ENCODE measurements at regions not wholly inside any gene's neighbourhood (a gene's known extent, or its start where the extent isn't known, plus 50 kb on each side); places are given as distances from the start of the nearest gene placed in this dataset.
"Not testable (repeated sequence)": the region's sequence is repeated elsewhere in the genome, so short reads cannot be mapped to it uniquely, and the experiment has no call there.

DNA sequence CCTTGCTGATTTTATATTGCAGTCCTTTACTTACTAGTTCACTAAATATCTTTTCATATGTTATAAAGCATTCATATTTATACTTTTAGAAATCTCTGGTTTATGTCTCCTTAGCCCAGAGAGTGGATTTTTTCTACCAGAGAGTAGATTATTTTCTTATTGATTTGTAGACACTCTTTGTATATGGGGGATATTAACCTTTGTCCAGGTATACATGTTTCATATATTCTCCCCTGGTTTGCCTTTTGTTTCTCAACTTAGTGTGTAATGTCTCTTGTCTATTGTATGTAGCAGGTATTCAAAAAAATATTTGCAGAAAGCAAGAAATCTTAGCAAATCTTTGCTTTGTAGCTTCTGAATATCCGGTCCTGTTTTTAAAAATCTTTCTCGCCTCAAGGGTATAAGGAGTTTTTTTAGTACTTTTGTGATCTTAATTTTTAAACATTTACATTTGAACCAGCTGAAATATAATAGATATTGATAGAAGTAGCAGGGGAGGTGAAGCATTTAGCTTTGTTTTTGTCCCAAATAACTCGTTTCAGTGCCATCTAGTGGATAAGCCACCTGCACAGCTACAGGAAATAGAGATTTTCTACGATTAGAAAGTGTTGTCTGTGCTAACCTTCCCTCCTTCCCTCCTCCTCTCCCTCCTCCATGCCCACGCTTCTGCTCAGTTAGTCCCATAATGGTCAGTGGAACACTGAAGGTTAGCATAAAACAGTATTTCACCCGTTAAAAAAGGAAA, 97.0 kb downstream of the PHETA1 start:
- DNase-seq (ENCODE audit: low spot score) = no peak

DNA sequence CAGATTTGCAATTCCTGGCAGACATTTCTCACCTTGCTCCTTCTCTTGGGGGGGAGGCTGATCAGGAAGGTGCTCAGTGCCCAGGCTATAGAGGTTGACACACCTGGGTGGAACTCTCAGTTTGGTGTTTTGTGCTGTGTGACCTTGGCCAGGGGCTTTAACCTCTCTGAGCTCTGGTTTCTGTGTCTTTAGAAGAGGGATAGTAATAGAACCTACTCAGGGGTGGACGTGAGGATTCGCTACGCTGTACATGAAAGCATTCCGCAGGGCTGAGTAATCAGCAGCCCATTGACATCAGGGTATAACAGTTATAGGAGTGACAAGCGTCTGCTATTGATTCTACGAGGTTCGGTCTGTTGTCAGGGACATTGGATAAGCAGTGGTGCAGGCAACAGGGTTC, 98.1 kb downstream of the PHETA1 start:
- DNase-seq (ENCODE audit: low spot score) = no peak

DNA sequence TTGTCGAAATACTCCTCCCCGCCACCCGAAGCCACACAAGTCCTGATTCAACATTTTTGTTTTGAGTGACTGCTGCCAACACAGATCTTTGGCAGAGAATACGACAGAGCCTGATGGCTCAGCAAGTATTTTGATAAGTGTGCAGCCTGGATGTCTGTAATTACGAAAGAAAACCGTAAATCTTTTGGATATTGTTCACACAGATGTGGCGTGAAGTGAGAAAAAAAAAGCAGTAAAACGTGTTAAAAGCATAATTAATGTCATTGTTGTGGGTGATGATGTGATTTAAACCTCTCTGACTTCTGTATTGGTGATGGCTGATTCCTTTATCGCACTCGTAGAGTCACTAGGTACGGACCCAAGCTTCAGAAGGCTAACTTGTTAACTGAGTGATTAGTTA, 98.7 kb downstream of the PHETA1 start:
- DNase-seq (ENCODE audit: low spot score) = no peak

DNA sequence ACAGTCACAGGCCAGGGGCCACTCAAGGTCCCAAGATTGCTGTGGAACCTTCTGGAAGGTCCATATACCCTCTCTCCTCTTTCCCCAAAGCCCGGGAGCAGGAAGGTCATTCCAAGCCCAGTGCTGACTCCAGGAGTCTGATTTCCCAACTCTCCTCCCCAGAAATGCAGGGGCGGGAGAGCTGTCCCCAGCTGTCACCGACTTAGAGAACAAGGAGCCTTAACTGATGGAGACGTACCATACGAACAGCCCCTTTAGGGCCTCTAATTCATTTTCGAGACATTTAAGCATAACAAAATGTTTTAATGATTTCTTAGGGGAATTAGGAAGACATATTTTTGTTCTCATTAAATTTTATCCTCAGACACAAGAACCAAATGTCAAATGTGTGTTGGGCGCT, 99.2 kb downstream of the PHETA1 start:
- no peak for DNase-seq (ENCODE audit: low spot score)

DNA sequence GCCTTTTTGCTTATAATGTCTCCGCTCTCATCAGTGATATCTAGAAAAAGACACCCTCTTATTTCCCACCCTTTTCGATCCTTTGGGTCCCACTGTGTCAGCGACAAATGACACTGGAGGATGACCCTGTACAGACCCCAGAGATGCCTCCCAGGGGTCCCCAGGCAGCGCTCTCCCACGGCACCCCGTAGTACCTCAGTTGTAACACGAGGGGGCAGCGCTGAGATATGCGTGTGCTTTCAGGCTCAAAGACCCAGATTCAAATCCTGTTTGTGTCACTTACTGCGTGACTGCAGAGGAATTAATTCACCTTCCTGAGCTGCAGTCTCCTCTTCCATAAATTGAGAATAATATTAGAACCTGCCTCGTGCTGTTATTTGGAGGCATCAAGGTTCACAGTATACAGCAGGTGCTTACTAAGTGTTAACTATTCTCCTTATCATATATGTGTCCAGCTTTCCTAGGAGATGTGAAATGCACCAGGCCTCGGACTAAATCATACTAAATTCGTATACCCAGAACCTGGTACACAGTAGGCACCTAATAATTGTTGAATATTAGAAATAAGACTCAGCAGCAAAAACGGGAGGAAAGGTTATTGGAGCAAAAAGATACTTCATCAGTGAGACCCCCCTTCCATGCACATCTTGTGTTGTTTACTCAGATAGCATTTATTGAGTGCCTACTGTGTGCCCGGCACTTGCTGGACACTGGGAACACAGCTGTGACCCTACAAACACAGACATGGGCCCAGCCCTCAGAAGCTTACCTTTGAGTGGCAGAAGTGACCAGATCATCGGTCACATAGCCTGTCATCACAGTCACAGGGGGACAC, 99.9 kb downstream of the PHETA1 start:
- no peak for DNase-seq (ENCODE audit: low spot score)

DNA sequence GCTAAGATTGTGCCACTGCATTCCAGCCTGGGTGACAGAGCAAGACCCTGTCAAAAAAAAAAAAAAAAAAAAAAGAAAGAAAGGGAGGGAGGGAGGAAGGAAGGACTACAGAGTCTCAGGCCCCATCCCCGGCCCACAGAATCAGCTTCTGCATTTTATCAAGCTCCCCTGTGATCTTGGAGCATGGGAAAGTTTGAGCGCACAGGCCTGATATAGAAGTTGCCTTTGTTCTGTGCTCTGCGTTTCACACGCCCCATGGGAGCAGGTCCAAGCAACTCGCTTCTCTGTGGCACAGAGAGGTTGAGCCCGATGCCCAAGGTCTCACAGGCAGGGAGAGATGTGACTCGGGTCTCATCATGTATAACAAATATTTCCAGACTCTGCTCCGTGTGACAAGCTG, 101.8 kb downstream of the PHETA1 start:
- DNase-seq (ENCODE audit: low spot score) = no peak

DNA sequence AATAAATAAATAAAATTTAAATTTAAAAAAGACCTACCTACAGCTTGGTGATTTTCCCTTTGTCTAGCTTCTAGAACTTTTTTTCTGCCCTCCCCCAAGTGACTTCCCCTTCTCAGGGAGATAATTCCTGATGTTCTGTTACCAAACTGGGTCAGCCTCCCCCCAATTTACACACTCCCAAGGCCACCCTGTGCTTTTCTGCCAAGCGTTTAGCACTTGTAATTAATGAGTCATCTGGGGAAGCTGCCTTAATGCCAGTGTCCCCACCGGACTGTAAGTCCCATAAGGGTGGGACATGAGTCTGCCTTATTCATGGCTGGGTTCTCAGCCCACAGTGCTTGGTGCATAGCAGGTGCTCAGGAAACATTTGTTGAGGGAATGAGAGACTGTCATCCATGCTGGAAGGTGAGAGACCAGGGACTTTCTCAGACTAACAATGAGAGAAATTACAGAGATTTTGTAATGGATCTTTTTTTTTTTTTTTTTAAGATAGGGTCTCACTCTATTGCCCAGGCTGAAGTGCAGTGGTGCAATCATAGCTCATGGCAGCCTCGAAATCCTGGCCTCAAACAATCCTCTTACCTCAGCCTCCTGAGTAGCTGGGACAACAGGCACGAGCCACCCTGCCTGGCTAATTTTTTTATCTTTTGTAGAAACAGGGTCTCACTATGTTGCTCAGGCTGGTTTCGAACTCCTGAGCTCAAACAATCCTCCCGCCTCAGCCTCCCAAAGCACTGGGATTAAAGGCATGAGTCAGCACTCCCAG, 106.8 kb downstream of the PHETA1 start:
- no peak for DNase-seq (ENCODE audit: low spot score)

DNA sequence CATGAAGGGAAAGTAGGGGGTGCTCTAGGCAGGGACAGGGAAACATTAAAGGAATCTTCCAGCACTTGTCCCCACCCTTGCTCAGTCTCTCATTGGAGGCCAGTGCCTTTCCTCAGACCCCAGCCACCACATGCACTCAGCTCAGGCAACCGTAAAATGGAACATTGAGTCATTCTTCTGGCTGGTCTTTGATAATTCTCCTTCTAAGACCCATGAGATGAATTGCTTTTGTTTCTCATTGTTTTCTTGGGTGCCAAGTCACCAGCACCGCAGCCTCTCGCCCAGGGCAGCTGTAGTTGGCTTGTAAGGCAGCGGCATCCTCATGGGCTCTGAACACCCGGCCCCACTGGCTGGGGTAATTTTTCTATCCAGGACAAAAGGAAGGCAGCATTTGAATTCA, 108.2 kb downstream of the PHETA1 start:
- DNase-seq (ENCODE audit: low spot score) = no peak

DNA sequence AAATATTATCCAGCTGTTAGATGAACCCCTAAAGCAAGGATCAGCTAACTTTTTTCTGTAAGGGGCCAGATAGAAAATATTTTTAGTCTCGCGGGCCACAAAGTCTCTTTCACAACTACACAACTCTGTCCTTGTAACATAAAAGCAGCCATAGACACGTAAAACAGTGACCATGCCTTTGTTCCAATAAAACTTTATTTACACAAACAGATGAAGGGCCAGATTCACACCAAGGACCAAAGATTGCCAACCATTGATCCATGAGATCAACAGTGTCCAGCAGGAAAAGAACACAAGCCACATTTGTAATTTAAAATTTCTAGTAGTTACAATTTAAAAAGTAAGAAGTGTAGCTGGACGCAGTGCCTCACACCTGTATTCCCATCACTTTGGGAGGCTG, 109.7 kb downstream of the PHETA1 start:
- no peak for DNase-seq (ENCODE audit: low spot score)

DNA sequence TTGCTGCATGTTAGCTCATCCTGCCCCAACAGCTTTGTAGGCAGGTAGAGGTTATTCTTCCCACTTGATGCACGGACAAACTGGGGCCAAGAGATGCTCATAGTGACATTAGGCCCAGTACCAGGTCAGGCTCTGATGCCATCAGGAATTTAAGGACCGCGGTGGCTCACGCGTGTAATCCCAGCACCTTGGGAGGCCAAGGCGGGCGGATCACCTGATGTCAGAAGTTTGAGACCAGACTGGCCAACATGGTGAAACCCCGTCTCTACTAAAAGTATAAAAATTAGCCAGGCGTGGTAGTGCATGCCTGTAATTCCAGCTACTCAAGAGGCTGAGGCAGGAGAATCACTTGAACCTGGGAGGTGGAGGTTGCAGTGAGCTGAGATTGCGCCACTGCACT, 110.8 kb downstream of the PHETA1 start:
- DNase-seq (ENCODE audit: low spot score) = not testable (repeated sequence)

DNA sequence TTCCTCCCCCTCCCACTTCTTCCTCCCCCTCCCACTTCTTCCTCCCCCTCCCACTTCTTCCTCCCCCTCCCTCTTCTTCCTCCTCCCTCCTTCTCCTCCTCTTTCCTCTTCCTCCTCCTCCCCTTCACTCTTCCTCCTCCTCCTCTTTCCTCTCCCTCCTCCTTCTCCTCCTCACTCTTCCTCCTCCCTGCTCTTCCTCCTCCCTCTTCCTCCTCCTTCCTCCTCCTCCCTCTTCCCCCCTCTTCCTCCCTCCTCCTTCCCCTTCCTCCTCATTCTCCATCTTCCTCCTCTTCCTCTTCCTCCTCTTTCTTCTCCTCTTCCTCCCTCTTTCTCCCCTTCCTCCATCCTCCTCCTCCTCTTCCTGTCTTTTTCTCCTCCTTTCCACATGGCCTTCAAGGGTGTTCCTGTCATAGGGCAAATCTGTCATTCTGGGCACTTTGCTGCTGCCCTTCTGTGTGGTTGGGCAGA, 111.4 kb downstream of the PHETA1 start:
- no peak for DNase-seq (ENCODE audit: low spot score)

DNA sequence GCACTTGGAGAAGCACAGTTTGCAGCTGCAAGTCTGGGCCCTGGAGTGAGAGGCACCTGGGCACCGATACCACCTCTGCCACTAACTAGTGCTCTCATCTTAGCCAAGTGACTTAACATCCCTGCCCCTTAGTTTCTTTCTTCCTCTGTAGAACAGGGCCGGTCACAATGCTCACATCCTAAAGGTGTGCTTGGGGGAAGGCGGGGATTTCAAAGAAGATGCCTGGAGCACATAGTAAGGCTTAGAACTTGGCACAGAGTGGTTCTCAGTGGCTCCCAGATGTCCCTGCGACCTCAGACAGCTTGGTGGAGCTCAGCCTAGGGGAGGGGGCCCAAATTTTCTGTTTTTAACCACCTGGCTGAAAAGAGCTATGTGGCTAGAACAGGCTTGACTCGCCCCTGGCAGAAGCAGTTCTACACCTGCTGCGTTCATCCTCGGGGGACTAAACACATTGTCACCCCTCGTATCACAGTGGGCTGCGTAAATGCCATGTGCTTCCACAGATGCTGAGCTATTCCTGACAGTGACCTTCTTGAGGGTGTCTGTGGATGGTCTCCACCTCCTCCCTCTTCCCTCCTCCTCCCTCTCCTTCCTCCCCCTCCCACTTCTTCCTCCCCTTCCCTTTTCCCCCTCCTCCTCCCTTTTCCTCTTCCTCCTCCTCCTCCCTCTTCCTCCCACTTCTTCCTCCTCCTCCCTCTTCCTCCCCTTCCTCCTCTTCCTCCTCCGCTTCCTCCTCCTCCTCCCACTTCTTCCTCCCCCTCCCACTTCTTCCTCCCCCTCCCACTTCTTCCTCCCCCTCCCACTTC, 112.1 kb downstream of the PHETA1 start:
- DNase-seq (ENCODE audit: low spot score) = no peak

DNA sequence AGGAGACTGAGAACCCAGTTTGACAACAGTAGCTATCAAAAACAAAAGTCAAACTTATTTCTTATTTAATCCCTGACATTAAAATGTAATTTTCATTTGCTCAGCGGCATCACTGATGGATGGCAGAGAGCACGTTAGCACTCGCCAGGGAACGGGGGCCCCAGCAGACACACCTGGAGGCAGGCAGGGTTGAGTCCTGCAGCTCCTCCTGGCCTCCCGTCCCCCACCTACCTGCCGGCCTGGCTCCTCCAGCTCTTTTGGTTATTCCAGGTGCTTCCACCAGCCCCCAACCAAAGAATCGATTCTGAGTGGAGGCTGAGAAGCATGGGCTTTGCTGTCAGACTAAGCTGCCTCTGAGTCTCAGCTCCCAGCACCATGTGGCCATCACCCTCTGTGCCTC, 113.6 kb downstream of the PHETA1 start:
- no peak for DNase-seq (ENCODE audit: low spot score)

DNA sequence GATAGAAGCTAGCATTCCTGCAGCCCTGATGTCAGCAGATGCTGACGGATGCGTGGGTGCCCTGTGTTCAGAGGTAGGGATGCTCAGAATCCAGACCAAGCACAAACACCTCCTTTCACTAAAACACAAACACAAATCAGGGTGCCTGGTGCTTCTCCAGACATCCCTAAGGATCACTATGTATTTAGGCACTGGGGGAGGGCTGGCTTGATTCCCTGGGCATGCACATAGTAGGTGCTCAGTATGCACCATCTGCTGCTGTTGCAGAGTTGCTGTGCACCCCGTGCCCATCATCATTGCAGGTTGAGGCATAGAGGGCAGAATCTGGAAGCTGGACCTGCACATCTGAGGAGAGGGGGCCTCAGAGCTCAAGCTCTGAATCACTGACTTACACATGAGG, 114.8 kb downstream of the PHETA1 start:
- no peak for DNase-seq (ENCODE audit: low spot score)

DNA sequence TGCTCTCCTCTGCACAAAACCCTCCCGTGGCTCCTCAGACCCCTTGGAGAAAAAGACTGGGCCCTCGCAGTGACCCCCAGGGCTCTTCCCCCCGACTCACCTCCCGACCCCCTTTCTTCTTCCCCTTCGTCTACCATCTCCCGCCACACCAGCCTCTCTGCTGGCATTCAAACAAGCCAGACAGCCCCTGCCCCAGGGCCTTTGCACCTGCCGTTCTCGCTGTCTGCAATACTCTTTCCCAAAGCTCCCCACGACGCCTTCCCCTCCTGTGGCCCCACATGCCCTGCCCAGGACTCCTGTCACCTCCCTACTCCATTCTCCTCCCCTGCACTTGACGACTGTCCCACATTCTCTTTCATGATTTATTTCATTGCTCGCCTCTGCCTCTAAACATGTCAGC, 115.7 kb downstream of the PHETA1 start:
- no peak for DNase-seq (ENCODE audit: low spot score)

DNA sequence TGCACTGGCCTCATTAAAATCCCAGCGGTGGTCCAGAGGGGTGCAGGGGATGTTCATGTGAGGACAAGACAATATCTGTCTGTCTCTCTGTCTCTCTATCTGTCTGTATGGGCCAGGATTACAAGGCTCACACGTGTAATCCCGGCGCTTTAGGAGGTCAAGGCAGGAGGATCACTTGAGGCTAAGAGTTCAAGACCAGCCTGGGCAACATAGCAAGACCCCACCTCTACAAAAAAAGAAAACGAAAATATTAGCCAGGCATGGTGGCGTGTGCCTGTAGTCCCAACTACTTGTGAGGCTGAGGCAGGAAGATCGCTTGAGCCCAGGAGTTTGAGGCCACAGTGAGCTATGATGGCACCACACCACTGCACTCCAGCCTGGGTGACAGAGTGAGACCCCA, 117.1 kb downstream of the PHETA1 start:
- DNase-seq (ENCODE audit: low spot score) = no peak

DNA sequence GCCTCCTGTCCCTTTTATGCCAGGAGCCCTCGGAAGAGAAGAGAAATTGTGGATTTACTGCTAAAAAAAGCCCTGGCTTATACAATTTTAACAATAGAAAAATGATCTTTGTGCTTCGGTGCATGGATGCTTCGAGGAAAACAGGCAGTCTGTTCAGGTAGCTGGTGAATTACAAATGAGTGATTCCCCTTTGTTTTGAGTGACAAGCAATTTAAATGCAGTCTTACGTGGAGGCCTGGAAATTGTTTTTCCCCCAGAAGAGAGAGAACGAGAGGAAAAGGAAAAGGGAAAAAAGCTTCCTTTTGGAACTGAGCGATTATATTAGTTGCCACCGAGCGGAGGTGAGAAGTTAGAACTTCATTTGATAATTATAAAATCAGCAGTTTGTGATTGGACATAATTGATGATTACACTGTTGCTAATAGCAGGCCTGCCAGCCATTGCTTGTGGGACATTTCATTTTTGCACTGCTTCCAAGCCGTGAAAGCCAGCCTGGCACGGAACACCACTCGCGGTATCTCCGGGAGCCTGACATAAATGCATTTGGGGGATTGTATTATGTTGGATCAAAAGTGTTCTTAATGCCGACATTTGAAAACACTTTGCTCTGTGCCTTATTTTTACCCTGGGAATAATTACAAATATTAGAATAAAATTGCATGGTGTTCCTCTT, 117.7 kb downstream of the PHETA1 start:
- no peak for DNase-seq (ENCODE audit: low spot score)

DNA sequence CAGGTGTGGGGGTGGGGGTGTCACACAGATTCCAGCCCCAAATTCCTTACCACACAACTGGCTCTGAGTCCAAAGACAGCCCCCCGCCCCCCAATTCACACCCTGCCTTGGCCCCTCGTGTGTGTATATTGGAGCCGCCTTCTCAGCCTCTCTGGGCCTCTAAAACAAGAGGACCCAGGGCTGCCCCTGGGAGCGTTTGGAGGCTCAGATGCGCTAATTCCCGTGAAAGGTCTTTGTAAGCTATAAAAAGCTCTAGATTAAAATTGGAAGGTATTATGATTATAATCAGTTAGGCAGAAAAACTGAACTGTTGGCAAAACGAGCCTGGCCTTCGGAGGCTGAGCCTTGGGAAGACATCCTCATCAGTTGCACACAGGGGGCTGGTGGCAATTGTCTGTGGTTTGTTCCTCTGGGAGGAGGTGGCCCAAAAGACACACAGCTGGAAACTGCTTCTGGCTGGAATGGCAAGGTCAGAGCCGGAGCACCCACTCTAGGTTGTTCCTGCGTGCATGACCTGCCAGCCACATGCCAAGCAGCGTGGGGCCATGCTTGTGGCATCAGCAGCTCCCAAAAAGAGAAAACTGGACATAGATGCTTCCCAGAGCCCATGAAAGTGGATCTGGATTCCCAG, 118.5 kb downstream of the PHETA1 start:
- no peak for DNase-seq (ENCODE audit: low spot score)

DNA sequence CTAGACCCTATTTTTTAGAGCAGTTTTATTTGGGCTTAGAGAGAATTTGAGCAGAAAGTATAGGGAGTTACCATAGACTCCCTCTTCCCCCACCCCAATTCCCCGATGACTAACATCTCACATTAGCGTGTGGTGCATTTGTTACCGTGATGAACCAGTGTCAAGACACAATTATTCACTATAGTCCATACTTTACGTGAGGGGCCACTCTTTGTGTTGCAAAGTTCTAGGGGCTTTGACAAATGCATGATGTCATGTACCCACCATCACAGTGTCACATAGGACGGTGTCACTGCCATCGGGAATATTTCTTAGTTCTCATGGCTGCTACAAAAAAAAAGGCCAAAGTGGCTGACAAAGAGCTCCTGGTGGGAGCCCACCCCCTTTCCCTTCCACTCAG, 119.1 kb downstream of the PHETA1 start:
- DNase-seq (ENCODE audit: low spot score) = no peak

DNA sequence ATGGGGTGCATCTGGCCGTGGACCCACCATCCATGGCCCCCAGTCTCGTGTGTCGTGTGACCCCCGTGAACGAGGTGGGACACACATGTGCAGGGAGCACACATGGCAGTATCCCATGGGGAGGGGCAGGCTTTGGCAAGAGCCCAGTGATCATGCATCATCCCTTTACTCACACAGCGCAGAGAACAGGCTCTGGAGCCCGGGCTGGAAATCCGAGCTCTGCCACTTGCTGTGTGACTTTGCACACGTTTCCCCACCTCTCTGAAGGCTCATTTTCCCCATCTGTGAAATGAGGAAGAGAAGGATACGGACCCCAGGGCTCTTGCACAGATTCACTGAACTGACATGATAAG, 119.9 kb downstream of the PHETA1 start:
- DNase-seq (ENCODE audit: low spot score) = no peak

Data from CD4-positive, alpha-beta T cell treated with Interleukin-6 at 100 ng/mL for 8 hours (primary cell).